Memory B cell (primary cell): ENCODE measurements at regions not wholly inside any gene's neighbourhood (a gene's known extent, or its start where the extent isn't known, plus 50 kb on each side); places are given as distances from the start of the nearest gene placed in this dataset.

Source experiments
- ATAC-seq: fragments of 150-1000 bp; cut with Tn5 transposase; 2 replicates; pipeline ENCODE4 v1.10.0; 2021; ENCODE audit warnings: low read depth, mild to moderate bottlenecking, moderate library complexity
- DNase-seq, 2 donors: peaks; one replicate each; pipeline ENCODE4 v3.0.0; 2022; ENCODE audit warnings: low spot score in 2 of 2
- H3K27ac Mint-ChIP-seq: one replicate; pipeline ENCODE4 v1.8.0; 2022; ENCODE audit warnings: mild to moderate bottlenecking, moderate library complexity, mixed read lengths
- H3K27me3 Mint-ChIP-seq: one replicate; pipeline ENCODE4 v1.8.0; 2022; ENCODE audit warnings: mixed read lengths
- H3K36me3 Mint-ChIP-seq: one replicate; pipeline ENCODE4 v1.8.0; 2022; ENCODE audit warnings: mild to moderate bottlenecking, mixed read lengths
- H3K4me1 Mint-ChIP-seq: one replicate; pipeline ENCODE4 v1.8.0; 2022; ENCODE audit warnings: mixed read lengths
- H3K4me3 Mint-ChIP-seq: one replicate; pipeline ENCODE4 v1.8.0; 2022; ENCODE audit warnings: mild to moderate bottlenecking, moderate library complexity, mixed read lengths
- H3K9me3 Mint-ChIP-seq: one replicate; pipeline ENCODE4 v1.8.0; 2022; ENCODE audit warnings: mixed read lengths

GRCh38 chr6:156550949-156551348 lies 226.2 kb upstream of the ARID1B start:
- ATAC-seq (no peak), DNase-seq (no peak)
- Mint-ChIP-seq H3K27me3 (peaks cover 5% of the 10 kb centered on the region), H3K27ac (no peak overlapping the region), H3K36me3 (no peaks in the 10 kb centered on the region), H3K9me3 (no peaks in the 10 kb centered on the region), H3K4me3 (no peak overlapping the region), H3K4me1 (no peaks in the 10 kb centered on the region)

- Mint-ChIP-seq H3K27ac (no peak overlapping the region), H3K27me3 (peaks cover 16% of the 10 kb centered on the region), H3K36me3 (no peaks in the 10 kb centered on the region), H3K4me3 (no peak overlapping the region), H3K4me1 (no peaks in the 10 kb centered on the region), H3K9me3 (no peaks in the 10 kb centered on the region)
- DNase-seq: no peak
- ATAC-seq: no peak
Observed at GRCh38 chr6:156545931-156546330, 231.2 kb upstream of the ARID1B start.

GRCh38 chr6:156545021-156545420 lies 232.2 kb upstream of the ARID1B start:
- Mint-ChIP-seq H3K4me1 (no peaks in the 10 kb centered on the region), H3K4me3 (no peak overlapping the region), H3K36me3 (no peaks in the 10 kb centered on the region), H3K27me3 (peaks cover 16% of the 10 kb centered on the region), H3K9me3 (no peaks in the 10 kb centered on the region), H3K27ac (no peak overlapping the region)
- ATAC-seq (no peak), DNase-seq (no peak)

GRCh38 chr6:156544046-156544445 lies 233.1 kb upstream of the ARID1B start:
- Mint-ChIP-seq H3K27ac (no peak overlapping the region), H3K36me3 (no peaks in the 10 kb centered on the region), H3K27me3 (peaks cover 16% of the 10 kb centered on the region), H3K4me3 (no peak overlapping the region), H3K4me1 (no peaks in the 10 kb centered on the region), H3K9me3 (no peaks in the 10 kb centered on the region)
- ATAC-seq (no peak), DNase-seq (no peak)

- Mint-ChIP-seq H3K9me3 (no peaks in the 10 kb centered on the region), H3K36me3 (no peaks in the 10 kb centered on the region), H3K27me3 (peaks cover 16% of the 10 kb centered on the region), H3K4me3 (no peak overlapping the region), H3K4me1 (no peaks in the 10 kb centered on the region), H3K27ac (no peak overlapping the region)
- DNase-seq (no peak), ATAC-seq (no peak)
Observed at GRCh38 chr6:156543431-156543830, 233.7 kb upstream of the ARID1B start.

GRCh38 chr6:156538875-156539660 lies 238.1 kb upstream of the ARID1B start:
- DNase-seq (no peak), ATAC-seq (no peak)
- H3K9me3 Mint-ChIP-seq: peaks cover 2% of the 10 kb centered on the region
- no peak overlapping the region for H3K27ac Mint-ChIP-seq
- no peaks in the 10 kb centered on the region for H3K4me1 Mint-ChIP-seq
- no peak overlapping the region for H3K4me3 Mint-ChIP-seq
- no peaks in the 10 kb centered on the region for H3K36me3 Mint-ChIP-seq
- H3K27me3 Mint-ChIP-seq: peaks cover 9% of the 10 kb centered on the region

- H3K27me3 Mint-ChIP-seq: no peaks in the 10 kb centered on the region
- ATAC-seq: no peak
Observed at GRCh38 chr6:156534594-156534993, 242.6 kb upstream of the ARID1B start.

GRCh38 chr6:156533872-156534524 lies 243.2 kb upstream of the ARID1B start:
- peaks cover 2% of the 10 kb centered on the region for H3K27me3 Mint-ChIP-seq
- H3K4me3 Mint-ChIP-seq: no peak overlapping the region
- H3K27ac Mint-ChIP-seq: no peak overlapping the region
- DNase-seq: no peak
- H3K4me1 Mint-ChIP-seq: no peaks in the 10 kb centered on the region
- H3K9me3 Mint-ChIP-seq: peaks cover 2% of the 10 kb centered on the region
- ATAC-seq: no peak
- H3K36me3 Mint-ChIP-seq: no peaks in the 10 kb centered on the region

More at GRCh38 chr6:156534594-156534993, 242.6 kb upstream of the ARID1B start:
- DNase-seq: no peak
- peaks cover 2% of the 10 kb centered on the region for H3K9me3 Mint-ChIP-seq
- no peak overlapping the region for H3K4me3 Mint-ChIP-seq
- H3K4me1 Mint-ChIP-seq: no peaks in the 10 kb centered on the region
- no peak overlapping the region for H3K27ac Mint-ChIP-seq
- H3K36me3 Mint-ChIP-seq: no peaks in the 10 kb centered on the region

GRCh38 chr6:156526081-156526480 lies 251.1 kb upstream of the ARID1B start:
- Mint-ChIP-seq H3K9me3 (no peaks in the 10 kb centered on the region), H3K36me3 (no peaks in the 10 kb centered on the region), H3K4me3 (no peak overlapping the region), H3K27ac (no peak overlapping the region), H3K27me3 (peaks cover 3% of the 10 kb centered on the region), H3K4me1 (no peaks in the 10 kb centered on the region)
- DNase-seq: no peak
- ATAC-seq: no peak

- H3K4me3 Mint-ChIP-seq: no peak overlapping the region
- DNase-seq: no peak
- no peaks in the 10 kb centered on the region for H3K36me3 Mint-ChIP-seq
- no peak for ATAC-seq
- no peaks in the 10 kb centered on the region for H3K4me1 Mint-ChIP-seq
- no peaks in the 10 kb centered on the region for H3K9me3 Mint-ChIP-seq
- no peak overlapping the region for H3K27ac Mint-ChIP-seq
- peaks cover 3% of the 10 kb centered on the region for H3K27me3 Mint-ChIP-seq
Observed at GRCh38 chr6:156525541-156525940, 251.6 kb upstream of the ARID1B start.

GRCh38 chr6:156519940-156520339 lies 257.2 kb upstream of the ARID1B start:
- ATAC-seq (no peak), DNase-seq (no peak)
- Mint-ChIP-seq H3K36me3 (peaks cover 5% of the 10 kb centered on the region), H3K9me3 (peaks cover 3% of the 10 kb centered on the region), H3K4me1 (no peaks in the 10 kb centered on the region), H3K27me3 (peaks cover 3% of the 10 kb centered on the region), H3K4me3 (no peak overlapping the region), H3K27ac (no peak overlapping the region)

GRCh38 chr6:156517088-156517487 lies 260.1 kb upstream of the ARID1B start:
- peaks cover 3% of the 10 kb centered on the region for H3K9me3 Mint-ChIP-seq
- DNase-seq: no peak
- H3K27me3 Mint-ChIP-seq: peaks cover 6% of the 10 kb centered on the region
- no peak for ATAC-seq
- no peak overlapping the region for H3K4me3 Mint-ChIP-seq
- H3K4me1 Mint-ChIP-seq: no peaks in the 10 kb centered on the region
- H3K36me3 Mint-ChIP-seq: peaks cover 5% of the 10 kb centered on the region
- H3K27ac Mint-ChIP-seq: no peak overlapping the region

GRCh38 chr6:156515242-156515641 lies 261.9 kb upstream of the ARID1B start:
- no peak for DNase-seq
- no peak overlapping the region for H3K4me3 Mint-ChIP-seq
- peaks cover 5% of the 10 kb centered on the region for H3K36me3 Mint-ChIP-seq
- H3K27me3 Mint-ChIP-seq: peaks cover 8% of the 10 kb centered on the region
- no peak overlapping the region for H3K27ac Mint-ChIP-seq
- H3K4me1 Mint-ChIP-seq: no peaks in the 10 kb centered on the region
- no peak for ATAC-seq
- peaks cover 3% of the 10 kb centered on the region for H3K9me3 Mint-ChIP-seq

GRCh38 chr6:156513504-156513903 lies 263.7 kb upstream of the ARID1B start:
- Mint-ChIP-seq H3K36me3 (peaks cover under 1% of the 10 kb centered on the region), H3K9me3 (peaks cover under 1% of the 10 kb centered on the region), H3K27me3 (peaks cover 16% of the 10 kb centered on the region), H3K4me1 (peaks cover 9% of the 10 kb centered on the region), H3K27ac (no peak overlapping the region), H3K4me3 (no peak overlapping the region)
- DNase-seq (no peak), ATAC-seq (no peak)

- peaks cover 9% of the 10 kb centered on the region for H3K4me1 Mint-ChIP-seq
- no peak overlapping the region for H3K4me3 Mint-ChIP-seq
- no peaks in the 10 kb centered on the region for H3K9me3 Mint-ChIP-seq
- peaks cover 20% of the 10 kb centered on the region for H3K27me3 Mint-ChIP-seq
- DNase-seq (no peak), ATAC-seq (no peak)
- H3K27ac Mint-ChIP-seq: no peak overlapping the region
- H3K36me3 Mint-ChIP-seq: no peaks in the 10 kb centered on the region
Observed at GRCh38 chr6:156511570-156511969, 265.6 kb upstream of the ARID1B start.
